ENCODE measurements at regions not wholly inside any gene's neighbourhood (a gene's known extent, or its start where the extent isn't known, plus 50 kb on each side); places are given as distances from the start of the nearest gene placed in this dataset.
"Not testable (repeated sequence)": the region's sequence is repeated elsewhere in the genome, so short reads cannot be mapped to it uniquely, and the experiment has no call there.

DNA sequence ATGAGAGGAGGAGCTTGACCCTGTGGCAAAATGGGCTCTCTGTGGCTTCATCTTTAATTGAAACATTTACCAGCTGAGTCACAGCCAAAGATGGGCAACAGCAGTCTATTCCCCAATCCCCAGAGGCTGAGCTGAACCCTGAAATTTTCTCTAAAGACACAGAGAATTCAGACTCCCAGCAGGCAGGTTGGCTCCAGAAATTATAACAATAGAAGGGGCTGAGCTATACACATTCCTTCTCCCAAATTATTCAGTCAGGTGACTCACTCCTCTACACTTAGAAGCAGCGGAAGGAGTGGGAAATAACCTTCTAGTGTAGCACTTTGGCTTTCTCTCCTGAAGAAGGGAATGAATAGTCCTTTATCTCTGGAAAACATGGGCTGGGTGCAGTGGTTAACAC lies 264.3 kb upstream of the ARHGEF26 start:
- no peak for FAIRE-seq

DNA sequence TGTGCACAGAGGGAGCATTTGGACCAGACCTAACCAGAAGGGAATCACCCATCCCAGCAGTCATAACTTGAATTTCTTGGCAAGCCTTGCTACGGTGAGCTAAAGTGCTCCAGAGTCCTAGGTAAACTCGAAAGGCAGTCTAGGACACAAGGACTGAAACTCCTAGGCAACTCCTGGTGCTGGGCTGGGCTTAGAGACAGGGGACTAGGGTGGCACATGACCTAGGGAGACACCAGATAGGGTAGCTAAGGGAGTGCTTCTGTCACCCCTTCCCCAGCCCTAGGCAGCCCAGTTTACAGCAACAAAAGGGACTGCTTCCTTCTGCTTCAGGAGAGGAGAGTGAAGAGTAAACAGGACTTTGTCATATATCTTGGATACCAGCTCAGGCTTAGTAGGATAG lies 256.4 kb upstream of the ARHGEF26 start:
- FAIRE-seq, result no peak

DNA sequence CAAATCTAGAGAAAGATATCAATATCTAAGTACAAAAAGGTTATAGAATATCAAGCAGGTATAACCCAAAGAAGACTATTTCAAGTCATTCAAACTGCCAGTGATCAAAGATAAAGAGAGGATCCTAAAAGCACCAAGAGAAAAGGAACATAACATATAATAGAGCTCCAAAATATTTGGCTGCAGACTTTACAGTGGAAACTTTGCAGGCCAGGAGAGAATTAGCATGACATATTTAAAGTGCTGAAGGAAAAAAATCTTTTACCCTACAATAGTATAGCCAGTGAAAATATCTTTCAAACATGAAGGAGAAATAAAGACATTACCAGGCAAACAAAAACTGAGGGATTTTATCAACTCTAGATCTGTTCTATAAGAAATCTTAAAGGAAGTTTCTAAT lies 254.3 kb upstream of the ARHGEF26 start:
- FAIRE-seq, result no peak

- not testable (repeated sequence) for FAIRE-seq
Observed at GRCh38 chr3:153874348-153874747, 246.8 kb upstream of the ARHGEF26 start.

GRCh38 chr3:153880493-153880892 lies 240.7 kb upstream of the ARHGEF26 start:
- FAIRE-seq, result no peak

- FAIRE-seq, result no peak
Observed at GRCh38 chr3:153881201-153881600, 240.0 kb upstream of the ARHGEF26 start.

DNA sequence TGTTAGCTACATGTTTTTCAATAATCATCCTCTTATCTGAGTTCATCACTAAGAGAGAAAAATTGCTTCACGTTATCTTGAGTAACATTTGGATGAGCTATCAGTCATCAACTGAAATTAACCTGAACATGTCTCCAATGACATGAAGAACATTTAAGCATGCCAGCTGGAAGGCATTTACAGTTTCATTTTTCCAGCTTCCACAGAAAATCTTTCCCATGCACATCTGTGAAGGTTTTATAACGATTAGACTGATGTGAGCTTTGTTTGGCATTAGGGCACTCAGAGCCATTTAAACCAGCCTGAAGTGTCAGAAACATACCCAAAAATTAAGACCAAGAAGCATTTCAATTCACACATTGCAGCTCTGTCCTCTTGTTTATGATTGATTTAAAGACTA lies 235.8 kb upstream of the ARHGEF26 start:
- FAIRE-seq, result no peak

DNA sequence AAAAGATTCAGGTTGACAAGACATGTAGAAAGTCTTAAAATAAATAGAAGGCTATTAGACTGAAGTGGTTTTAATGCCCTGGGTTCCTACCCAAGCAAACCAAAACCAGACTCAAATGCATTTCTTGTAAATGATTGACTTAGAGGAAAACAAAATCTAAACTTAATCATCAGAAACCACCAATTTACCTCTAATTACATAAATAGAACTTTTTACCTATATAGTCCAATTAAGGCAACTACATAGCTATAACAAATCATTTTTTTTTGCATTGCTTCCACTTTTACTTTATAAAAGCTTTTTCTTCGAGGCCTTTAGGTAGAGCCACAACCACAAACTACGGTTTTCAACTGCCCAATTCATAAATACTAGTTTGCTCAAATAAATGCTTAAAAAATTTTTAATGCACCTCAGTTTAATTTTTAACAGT lies 231.3 kb upstream of the ARHGEF26 start:
- no peak for FAIRE-seq

- no peak for FAIRE-seq
Observed at GRCh38 chr3:153892126-153892525, 229.1 kb upstream of the ARHGEF26 start.

- no peak for FAIRE-seq
Observed at GRCh38 chr3:153894857-153895256, 226.3 kb upstream of the ARHGEF26 start.

DNA sequence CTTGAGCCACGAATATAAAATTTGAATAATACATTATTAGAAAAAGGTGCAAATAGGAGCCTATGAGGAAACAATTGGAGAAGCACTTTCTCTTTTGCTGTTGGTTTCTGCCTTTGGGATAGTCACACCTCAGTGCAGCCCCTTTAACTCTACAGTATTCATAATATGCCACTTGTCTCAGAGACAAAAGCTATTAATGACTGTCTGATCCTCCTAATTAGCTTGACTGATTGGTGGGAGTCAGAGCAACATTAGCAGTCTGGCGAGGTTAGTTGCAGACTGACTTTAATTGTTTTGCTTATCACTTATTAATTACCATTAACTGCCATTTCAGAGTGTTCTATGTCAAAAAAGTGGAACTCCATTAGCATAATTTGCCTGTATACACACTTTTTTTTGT lies 225.0 kb upstream of the ARHGEF26 start:
- FAIRE-seq, result no peak

DNA sequence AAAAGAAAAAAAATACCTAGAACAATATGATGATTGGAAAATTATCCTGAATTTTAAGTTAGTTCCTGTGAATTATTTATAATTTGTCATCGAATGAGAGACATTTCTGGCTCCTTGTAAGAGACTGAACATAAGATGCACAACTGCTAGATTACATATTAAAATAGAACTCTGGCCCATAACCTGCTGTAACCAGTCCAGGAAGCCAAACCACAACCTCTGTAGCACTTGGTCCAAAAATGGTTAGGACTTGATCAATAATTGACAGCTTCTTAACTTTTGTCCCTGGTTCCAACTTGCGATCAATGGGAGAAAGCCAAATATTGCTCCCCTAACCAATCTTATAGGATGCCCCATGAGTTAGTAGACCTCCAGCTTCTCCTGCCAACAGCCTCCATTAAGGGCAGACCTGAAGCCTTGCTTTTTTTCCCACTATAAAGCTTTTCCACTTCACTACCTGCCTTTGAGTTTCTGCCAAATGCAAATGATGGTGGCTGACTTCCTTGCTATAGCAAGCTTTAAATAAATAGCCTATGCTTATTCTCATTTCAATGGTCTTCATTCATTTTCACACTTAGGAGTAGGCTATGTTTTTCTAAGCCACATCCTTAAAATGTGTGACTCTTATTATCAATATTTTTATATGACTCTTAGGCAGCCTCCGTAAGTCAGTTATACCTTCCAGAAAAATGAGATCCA lies 224.0 kb upstream of the ARHGEF26 start:
- FAIRE-seq, result no peak

DNA sequence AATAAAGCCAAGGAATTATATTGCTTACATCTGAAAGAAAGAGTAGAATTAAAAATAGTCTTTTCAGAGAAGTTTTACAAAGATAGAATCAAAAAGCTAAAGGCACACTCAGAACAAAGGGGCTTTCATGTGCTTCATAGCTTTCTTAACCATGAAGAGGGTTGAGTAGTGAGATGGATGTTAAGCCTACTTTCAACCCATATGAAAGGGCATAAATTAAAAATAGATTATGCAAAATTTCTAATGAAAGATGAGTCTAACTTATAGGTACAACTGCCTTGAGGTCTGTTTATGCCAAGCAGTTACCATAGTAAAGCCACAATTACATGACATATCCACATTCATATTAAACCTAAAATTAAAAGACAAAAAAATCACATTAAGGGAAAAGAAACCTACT lies 223.3 kb upstream of the ARHGEF26 start:
- FAIRE-seq, result no peak

DNA sequence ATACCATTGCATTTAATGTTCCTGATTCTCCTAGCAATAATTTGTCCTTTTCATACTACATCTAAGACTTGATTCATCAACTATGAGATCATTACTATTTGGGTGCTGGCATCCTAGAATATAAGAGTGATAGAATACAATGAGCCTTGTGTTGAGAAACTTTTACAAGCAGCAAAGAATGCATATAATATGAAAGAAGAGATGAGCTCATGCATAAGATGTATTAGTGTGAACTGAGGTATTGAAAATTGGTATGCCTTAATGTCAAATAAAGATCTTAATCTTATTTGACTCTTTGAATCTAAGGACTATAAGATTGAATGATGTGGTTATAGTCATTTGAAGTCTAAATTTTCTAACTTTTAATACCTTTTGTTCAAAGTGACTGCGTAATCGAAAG lies 220.0 kb upstream of the ARHGEF26 start:
- no peak for FAIRE-seq

- FAIRE-seq, result no peak
Observed at GRCh38 chr3:153901991-153902390, 219.2 kb upstream of the ARHGEF26 start.

DNA sequence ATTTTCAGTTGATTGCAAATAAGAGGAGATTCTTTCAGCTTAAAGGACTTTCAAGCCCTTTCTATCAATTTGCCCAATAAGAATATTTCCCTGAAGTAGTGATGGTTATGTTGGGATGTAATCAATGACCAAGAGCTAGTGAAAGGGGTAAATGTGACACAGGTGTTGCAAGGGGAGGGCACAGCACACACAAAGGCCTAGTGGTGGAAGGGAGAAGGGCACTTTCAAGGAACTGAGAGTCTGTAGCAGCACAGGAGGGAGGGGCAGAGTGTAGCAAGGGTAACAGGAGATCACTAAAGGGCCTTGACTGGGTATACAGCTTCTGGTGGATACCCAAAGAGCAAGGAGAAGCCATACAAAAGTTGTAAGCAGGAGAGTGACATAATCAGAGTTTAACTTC lies 217.8 kb upstream of the ARHGEF26 start:
- FAIRE-seq, result no peak

GRCh38 chr3:153906366-153906765 lies 214.8 kb upstream of the ARHGEF26 start:
- no peak for FAIRE-seq

GRCh38 chr3:153910387-153910786 lies 210.8 kb upstream of the ARHGEF26 start:
- FAIRE-seq, result no peak

GRCh38 chr3:153911116-153911515 lies 210.1 kb upstream of the ARHGEF26 start:
- no peak for FAIRE-seq

DNA sequence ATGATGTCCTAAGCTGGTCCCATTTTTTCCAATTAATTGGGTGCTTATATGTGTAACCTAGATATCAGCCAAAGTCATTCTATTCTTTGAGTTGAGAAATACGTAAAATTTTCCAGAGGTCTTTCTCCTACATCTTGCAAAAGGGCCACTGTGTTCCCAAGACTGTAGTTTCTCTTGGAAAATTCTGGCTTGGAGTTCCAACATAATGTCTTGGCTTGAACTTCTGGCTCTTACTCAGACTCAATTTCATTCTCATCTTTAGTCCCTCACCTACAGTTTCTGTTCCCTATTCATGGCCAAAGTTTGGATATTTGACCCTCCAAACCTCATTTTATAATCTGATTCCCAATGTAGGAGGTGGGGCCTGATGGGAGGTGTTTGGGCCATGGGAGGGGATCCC lies 201.4 kb upstream of the ARHGEF26 start:
- no peak for FAIRE-seq

DNA sequence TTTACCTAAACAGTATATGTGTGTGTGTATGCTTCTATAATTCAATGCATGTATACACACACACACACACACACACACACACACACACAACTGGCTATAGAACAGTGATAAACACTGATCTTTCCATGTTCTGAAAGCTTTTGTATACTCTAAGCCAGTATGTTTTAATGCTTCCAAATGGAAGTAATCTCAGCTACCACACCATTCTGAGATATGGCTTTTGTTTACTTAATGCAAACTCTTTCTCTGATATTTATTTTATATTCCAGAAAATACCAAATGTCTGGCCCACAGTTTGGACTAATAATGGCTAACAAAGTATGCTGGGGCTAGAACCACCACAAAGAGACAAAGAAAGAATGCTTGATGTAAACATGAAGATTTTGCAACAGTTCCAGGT lies 199.4 kb upstream of the ARHGEF26 start:
- FAIRE-seq, result no peak

DNA sequence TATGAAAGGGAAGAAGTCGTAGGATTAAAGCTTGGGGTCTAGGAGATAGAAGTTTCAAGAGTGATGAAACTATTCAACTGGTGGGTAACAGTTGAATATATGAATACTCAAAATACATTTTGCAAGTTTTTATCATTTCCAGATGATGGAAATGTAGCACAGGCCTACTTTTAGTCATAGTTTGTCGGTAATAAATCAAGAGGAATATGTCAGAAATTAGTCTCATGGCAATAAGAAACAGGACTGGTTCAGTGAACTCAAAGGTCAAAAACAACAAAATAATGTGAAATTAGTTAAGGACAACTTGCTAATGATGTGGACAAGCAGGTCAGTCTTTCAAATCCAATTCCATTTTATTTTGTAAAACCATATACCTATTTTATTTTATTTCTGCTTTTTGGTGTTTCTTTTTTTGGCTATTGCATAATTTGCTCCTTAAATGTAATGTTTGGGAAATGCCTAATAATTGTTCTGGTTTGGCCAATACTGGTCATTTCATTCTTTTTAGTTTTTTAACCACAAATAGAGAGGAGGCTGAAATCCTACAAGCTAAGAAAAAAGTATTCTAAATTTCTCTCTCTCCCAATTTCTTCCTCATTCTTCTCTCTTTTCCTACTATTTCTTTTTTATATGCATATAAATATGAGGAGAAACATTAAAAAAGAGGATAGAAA lies 195.2 kb upstream of the ARHGEF26 start:
- FAIRE-seq, result no peak

- peak; percentile 23 for FAIRE-seq
Observed at GRCh38 chr3:153927107-153927506, 194.1 kb upstream of the ARHGEF26 start.

- no peak for FAIRE-seq
Observed at GRCh38 chr3:153928851-153929250, 192.3 kb upstream of the ARHGEF26 start.

DNA sequence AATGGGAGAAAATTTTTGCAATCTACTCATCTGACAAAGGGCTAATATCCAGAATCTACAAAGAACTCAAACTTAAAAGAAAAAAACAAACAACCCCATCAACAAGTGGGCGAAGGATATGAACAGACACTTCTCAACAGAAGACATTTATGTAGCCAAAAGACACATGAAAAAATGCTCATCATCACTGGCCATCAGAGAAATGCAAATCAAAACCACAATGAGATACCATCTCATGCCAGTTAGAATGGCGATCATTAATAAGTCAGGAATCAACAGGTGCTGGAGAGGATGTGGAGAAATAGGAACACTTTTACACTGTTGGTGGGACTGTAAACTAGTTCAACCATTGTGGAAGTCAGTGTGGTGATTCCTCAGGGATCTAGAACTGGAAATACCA lies 187.7 kb upstream of the ARHGEF26 start:
- not testable (repeated sequence) for FAIRE-seq
